ENCODE measurements at regions not wholly inside any gene's neighbourhood (a gene's known extent, or its start where the extent isn't known, plus 50 kb on each side); places are given as distances from the start of the nearest gene placed in this dataset.

- no peak for DNase-seq (ENCODE audit: low spot score)
Observed at GRCh38 chr11:11752679-11753078, 89.1 kb upstream of the USP47 start.

DNA sequence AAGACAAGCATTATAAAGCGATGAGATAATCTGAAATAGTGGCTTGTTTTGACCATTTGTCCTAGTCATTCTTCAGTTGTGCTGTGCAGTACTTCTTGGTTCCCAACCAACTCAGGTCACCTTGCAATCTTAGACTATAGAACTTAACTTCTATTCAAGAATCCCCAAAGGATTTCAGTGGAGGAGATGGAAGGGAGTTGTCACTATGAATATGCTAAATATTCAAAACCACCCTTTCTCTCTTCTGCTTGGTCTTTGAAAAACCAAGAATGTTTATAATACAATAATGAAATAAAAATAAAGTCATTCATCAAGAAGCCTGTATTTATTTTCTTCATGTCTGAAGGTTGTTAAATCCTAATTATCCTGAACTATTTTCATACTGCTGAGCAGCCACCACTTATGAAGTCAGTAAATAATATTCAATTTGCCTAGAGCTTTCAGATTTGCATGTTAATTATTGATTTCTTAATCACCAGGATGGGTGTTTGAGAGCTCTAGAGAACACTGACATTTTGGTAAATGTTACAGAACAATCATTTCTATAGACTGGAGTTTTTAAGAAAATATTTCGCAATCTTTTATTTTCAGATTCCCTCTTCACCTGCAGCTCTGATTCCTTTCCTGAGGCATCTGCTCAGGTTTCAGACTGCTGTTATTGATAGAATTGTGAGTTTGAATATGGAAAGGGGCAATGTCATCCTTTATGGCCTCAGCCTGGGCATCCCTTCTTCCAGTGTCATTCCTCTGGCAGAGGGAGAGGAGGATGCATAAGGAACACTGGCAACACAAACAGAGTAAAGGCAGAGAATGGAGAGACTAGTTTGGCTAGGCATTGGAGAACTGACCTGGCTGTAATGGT lies 91.5 kb upstream of the USP47 start:
- in situ Hi-C loops (cut with MboI; ENCODE audit: low sequenced_read_pairs, unreplicated experiment): no loop called here
- TF ChIP-seq, protein P1, sequence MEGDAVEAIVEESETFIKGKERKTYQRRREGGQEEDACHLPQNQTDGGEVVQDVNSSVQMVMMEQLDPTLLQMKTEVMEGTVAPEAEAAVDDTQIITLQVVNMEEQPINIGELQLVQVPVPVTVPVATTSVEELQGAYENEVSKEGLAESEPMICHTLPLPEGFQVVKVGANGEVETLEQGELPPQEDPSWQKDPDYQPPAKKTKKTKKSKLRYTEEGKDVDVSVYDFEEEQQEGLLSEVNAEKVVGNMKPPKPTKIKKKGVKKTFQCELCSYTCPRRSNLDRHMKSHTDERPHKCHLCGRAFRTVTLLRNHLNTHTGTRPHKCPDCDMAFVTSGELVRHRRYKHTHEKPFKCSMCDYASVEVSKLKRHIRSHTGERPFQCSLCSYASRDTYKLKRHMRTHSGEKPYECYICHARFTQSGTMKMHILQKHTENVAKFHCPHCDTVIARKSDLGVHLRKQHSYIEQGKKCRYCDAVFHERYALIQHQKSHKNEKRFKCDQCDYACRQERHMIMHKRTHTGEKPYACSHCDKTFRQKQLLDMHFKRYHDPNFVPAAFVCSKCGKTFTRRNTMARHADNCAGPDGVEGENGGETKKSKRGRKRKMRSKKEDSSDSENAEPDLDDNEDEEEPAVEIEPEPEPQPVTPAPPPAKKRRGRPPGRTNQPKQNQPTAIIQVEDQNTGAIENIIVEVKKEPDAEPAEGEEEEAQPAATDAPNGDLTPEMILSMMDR (IDR thresholded peaks at IDR 0.05; ENCODE audit: borderline replicate concordance, control extremely low read depth, extremely low read depth, insufficient read depth, missing control alignments): no peak
- no peak for DNase-seq (ENCODE audit: low spot score)

More at GRCh38 chr11:11752679-11753078, 89.1 kb upstream of the USP47 start:
- in situ Hi-C loops (cut with MboI; ENCODE audit: low sequenced_read_pairs, unreplicated experiment): no loop called here
- TF ChIP-seq, protein P1 (IDR thresholded peaks at IDR 0.05; ENCODE audit: borderline replicate concordance, control extremely low read depth, extremely low read depth, insufficient read depth, missing control alignments): no peak

GRCh38 chr11:11748706-11749365 lies 92.9 kb upstream of the USP47 start:
- TF ChIP-seq, protein P1 (IDR thresholded peaks at IDR 0.05; ENCODE audit: borderline replicate concordance, control extremely low read depth, extremely low read depth, insufficient read depth, missing control alignments): no peak
- no peak for DNase-seq (ENCODE audit: low spot score)
- in situ Hi-C loops (cut with MboI; ENCODE audit: low sequenced_read_pairs, unreplicated experiment): no loop called here

DNA sequence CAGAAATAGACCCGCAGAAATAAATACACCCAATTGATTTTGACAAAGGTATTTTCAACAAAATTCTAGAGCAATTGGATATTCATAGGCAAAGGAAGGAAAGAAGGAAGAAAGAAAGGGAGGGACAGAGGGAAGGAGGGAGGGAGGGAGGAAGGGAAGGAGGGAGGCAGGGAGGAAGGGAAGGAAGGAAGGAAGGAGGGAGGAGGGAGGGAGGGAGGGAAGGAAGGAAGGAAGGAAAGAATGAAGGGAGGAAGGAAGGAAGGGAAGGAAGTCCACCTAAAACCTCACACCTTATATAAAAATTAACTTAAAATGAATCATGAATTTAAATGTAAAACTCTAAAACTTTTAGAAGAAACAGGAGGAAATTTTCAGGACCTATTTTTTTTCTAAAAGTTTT lies 94.2 kb upstream of the USP47 start:
- no peak for DNase-seq (ENCODE audit: low spot score)
- TF ChIP-seq, protein P1 (IDR thresholded peaks at IDR 0.05; ENCODE audit: borderline replicate concordance, control extremely low read depth, extremely low read depth, insufficient read depth, missing control alignments): no peak

DNA sequence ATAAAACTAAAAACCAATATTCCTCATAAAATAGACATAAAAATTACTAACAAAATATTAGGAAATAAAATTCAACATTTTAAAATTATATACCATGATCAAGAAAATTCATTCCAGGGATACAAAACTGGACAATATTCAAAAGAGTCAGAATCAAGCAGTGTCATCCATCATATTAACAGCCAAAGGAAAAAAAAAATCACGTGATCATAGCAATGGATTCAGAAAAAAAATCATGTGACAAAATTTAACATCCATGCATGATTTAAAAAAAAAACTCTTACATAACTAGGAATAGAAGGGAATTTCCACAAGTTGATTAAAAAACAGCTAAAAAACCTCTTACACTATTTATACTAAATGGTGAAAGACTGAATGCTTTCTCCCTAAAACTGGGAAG lies 95.3 kb upstream of the USP47 start:
- TF ChIP-seq, protein P1 (IDR thresholded peaks at IDR 0.05; ENCODE audit: borderline replicate concordance, control extremely low read depth, extremely low read depth, insufficient read depth, missing control alignments): no peak
- DNase-seq (ENCODE audit: low spot score): no peak
- in situ Hi-C loops (cut with MboI; ENCODE audit: low sequenced_read_pairs, unreplicated experiment): no loop called here

More for the DNA sequence above, 94.2 kb upstream of the USP47 start:
- in situ Hi-C loops (cut with MboI; ENCODE audit: low sequenced_read_pairs, unreplicated experiment): no loop called here

GRCh38 chr11:11743216-11743615 lies 98.6 kb upstream of the USP47 start:
- TF ChIP-seq, protein P1 (IDR thresholded peaks at IDR 0.05; ENCODE audit: borderline replicate concordance, control extremely low read depth, extremely low read depth, insufficient read depth, missing control alignments): no peak
- in situ Hi-C loops (cut with MboI; ENCODE audit: low sequenced_read_pairs, unreplicated experiment): no loop called here
- DNase-seq (ENCODE audit: low spot score): no peak
